Liver (tissue), 8 donors: ENCODE measurements at regions not wholly inside any gene's neighbourhood (a gene's known extent, or its start where the extent isn't known, plus 50 kb on each side); places are given as distances from the start of the nearest gene placed in this dataset.

Experiments
- DNase-seq: peaks from one replicate; pipeline ENCODE4 v3.0.0-alpha.2; 2017; ENCODE audit warnings: low spot score
- H3K27ac ChIP-seq, 2 donors: one replicate each; pipeline ENCODE4 v1.7.0; 2013; ENCODE audit warnings: inconsistent platforms in 2 of 2, low read length in 2 of 2, control low read depth in 1 of 2, low read depth in 1 of 2, mild to moderate bottlenecking in 1 of 2
- H3K27me3 ChIP-seq, 4 donors: one replicate each; pipeline versions ENCODE4 v1.6.1 to v1.7.0; 2013; ENCODE audit warnings: low read length in 3 of 4, inconsistent platforms in 1 of 4, mild to moderate bottlenecking in 1 of 4, moderate library complexity in 1 of 4; ENCODE audit not compliant: control insufficient read depth in 4 of 4, insufficient read depth in 4 of 4
- H3K36me3 ChIP-seq, 4 donors: one replicate each; pipeline versions ENCODE4 v1.6.1 to v1.7.0; 2013; ENCODE audit warnings: low read length in 3 of 4, mild to moderate bottlenecking in 3 of 4, low read depth in 1 of 4, moderate library complexity in 1 of 4; ENCODE audit not compliant: control insufficient read depth in 4 of 4, insufficient read depth in 3 of 4
- H3K4me1 ChIP-seq, 4 donors: one replicate each; pipeline versions ENCODE4 v1.6.1 to v1.7.0; 2013; ENCODE audit warnings: low read length in 3 of 4, mild to moderate bottlenecking in 3 of 4, moderate library complexity in 1 of 4; ENCODE audit not compliant: control insufficient read depth in 4 of 4, insufficient read depth in 4 of 4
- H3K4me3 ChIP-seq, 3 donors: one replicate each; pipeline versions ENCODE4 v1.6.1 to v1.7.0; 2013; ENCODE audit warnings: low read length in 3 of 3, control low read depth in 1 of 3, low read depth in 1 of 3, mild to moderate bottlenecking in 1 of 3
- H3K9ac ChIP-seq, 2 donors: one replicate each; pipeline ENCODE4 v1.7.0; 2013; ENCODE audit warnings: low read length in 2 of 2, mild to moderate bottlenecking in 2 of 2, moderate library complexity in 2 of 2, control low read depth in 1 of 2, low read depth in 1 of 2
- H3K9me3 ChIP-seq, 4 donors: one replicate each; pipeline versions ENCODE4 v1.6.1 to v1.7.0; 2013; ENCODE audit warnings: low read length in 3 of 4; ENCODE audit not compliant: control insufficient read depth in 4 of 4
- ATF3 ChIP-seq: IDR thresholded peaks from 2 replicates; pipeline ENCODE4 v1.6.1; 2016; ENCODE audit warnings: antibody characterized with exemption
- CTCF ChIP-seq: fragments of 150-350 bp; IDR thresholded peaks from 2 replicates; pipeline ENCODE4 v1.5.1; 2017; ENCODE audit warnings: improper control_type of control experiment, low read depth, low read length; ENCODE audit not compliant: missing input control
- EGR1 ChIP-seq, 2 donors: IDR thresholded peaks; 2 replicates each; pipeline ENCODE4 v1.6.1; 2016 to 2018; ENCODE audit warnings: antibody characterized with exemption in 2 of 2, low read depth in 2 of 2
- FOXA1 ChIP-seq: IDR thresholded peaks from 2 replicates; pipeline ENCODE4 v1.6.1; 2016; ENCODE audit warnings: antibody characterized with exemption
- FOXA2 ChIP-seq: IDR thresholded peaks from 2 replicates; pipeline ENCODE4 v1.6.1; 2016; ENCODE audit warnings: antibody characterized with exemption
- GABPA ChIP-seq, 2 donors: IDR thresholded peaks in 1 of 2; conservative IDR thresholded peaks in 1 of 2; 2 replicates each; pipeline ENCODE4 v1.6.1; 2016; ENCODE audit warnings: antibody characterized with exemption in 2 of 2, mild to moderate bottlenecking in 1 of 2, moderate library complexity in 1 of 2
- HNF4A ChIP-seq, 2 donors: conservative IDR thresholded peaks; 2 replicates each; pipeline ENCODE4 v1.6.1; 2016; ENCODE audit warnings: antibody characterized with exemption in 2 of 2, mild to moderate bottlenecking in 2 of 2
- HNF4G ChIP-seq: IDR thresholded peaks from 2 replicates; pipeline ENCODE4 v1.6.1; 2016; ENCODE audit warnings: antibody characterized with exemption
- JUND ChIP-seq, 2 donors: IDR thresholded peaks; 2 replicates each; pipeline ENCODE4 v1.6.1; 2016; ENCODE audit warnings: antibody characterized with exemption in 2 of 2
- MAX ChIP-seq: IDR thresholded peaks from 2 replicates; pipeline ENCODE4 v1.6.1; 2016; ENCODE audit warnings: antibody characterized with exemption
- NR2F2 ChIP-seq: IDR thresholded peaks from 2 replicates; pipeline ENCODE4 v1.6.1; 2016; ENCODE audit warnings: antibody characterized with exemption
- RAD21 ChIP-seq, 2 donors: IDR thresholded peaks; 2 replicates each; pipeline ENCODE4 v1.6.1; 2016; ENCODE audit warnings: antibody characterized with exemption in 2 of 2, mild to moderate bottlenecking in 2 of 2
- REST ChIP-seq: IDR thresholded peaks from 2 replicates; pipeline ENCODE4 v1.6.1; 2016; ENCODE audit warnings: antibody characterized with exemption, mild to moderate bottlenecking
- RXRA ChIP-seq, 2 donors: IDR thresholded peaks; 2 replicates each; pipeline ENCODE4 v1.6.1; 2017 to 2018; ENCODE audit warnings: antibody characterized with exemption in 2 of 2, mild to moderate bottlenecking in 1 of 2
- SP1 ChIP-seq: IDR thresholded peaks from 2 replicates; pipeline ENCODE4 v1.6.1; 2018; ENCODE audit warnings: antibody characterized with exemption, mild to moderate bottlenecking
- TAF1 ChIP-seq: conservative IDR thresholded peaks from 2 replicates; pipeline ENCODE4 v1.6.1; 2016; ENCODE audit warnings: antibody characterized with exemption, mild to moderate bottlenecking
- YY1 ChIP-seq: IDR thresholded peaks from 2 replicates; pipeline ENCODE4 v1.6.1; 2016; ENCODE audit warnings: antibody characterized with exemption, mild to moderate bottlenecking
- ZBTB33 ChIP-seq: IDR thresholded peaks from 2 replicates; pipeline ENCODE4 v1.6.1; 2016; ENCODE audit warnings: antibody characterized with exemption
- whole genome bisulfite sequencing: extraction: QIAGEN DNeasy Blood & Tissue Kit; methylation state at CpG from one replicate; pipeline ENCODE4 v1.1.7; 2013; 5-methylcytosine and 5-hydroxymethylcytosine counted together
- donor health status: healthy.
- donor health status: healthy.
- donor health status: healthy.
- donor health status: healthy.
- donor health status: healthy.

- Histone ChIP-seq H3K27ac (no peak overlapping the region), H3K4me1 (no peaks in the 10 kb centered on the region), H3K4me3 (no peak overlapping the region), H3K36me3 (no peaks in the 10 kb centered on the region), H3K9ac (no peak overlapping the region), H3K9me3 (no peaks in the 10 kb centered on the region), H3K27me3 (no peaks in the 10 kb centered on the region)
- no peak for TF ChIP-seq FOXA1
- no peak for TF ChIP-seq HNF4G
- TF ChIP-seq JUND (IDR thresholded peaks at IDR 0.05): no peak
- TF ChIP-seq TAF1: no peak
- no peak for TF ChIP-seq CTCF
- no peak for TF ChIP-seq HNF4A (conservative IDR thresholded peaks at IDR 0.05)
- TF ChIP-seq RXRA (IDR thresholded peaks at IDR 0.05): no peak
- no peak for TF ChIP-seq MAX
- no peak for TF ChIP-seq ZBTB33
- no peak for TF ChIP-seq ATF3
- no peak for TF ChIP-seq GABPA (IDR thresholded peaks at IDR 0.05 in 1 of 2, conservative IDR thresholded peaks at IDR 0.05 in 1 of 2)
- TF ChIP-seq FOXA2: no peak
- no peak for TF ChIP-seq REST
- no peak for TF ChIP-seq RAD21 (IDR thresholded peaks at IDR 0.05)
- TF ChIP-seq YY1: no peak
- TF ChIP-seq SP1: no peak
- TF ChIP-seq EGR1 (IDR thresholded peaks at IDR 0.05; ENCODE audit: low read depth in 2 of 2): no peak
- TF ChIP-seq NR2F2: no peak
- WGBS: 74% methylated on average over 2 of the region's 2 CpGs
- no peak for DNase-seq
Measured at GRCh38 chrX:36577006-36577405, 431.2 kb upstream of the FAM47C start.

- Histone ChIP-seq H3K27ac (no peak overlapping the region), H3K9me3 (no peaks in the 10 kb centered on the region), H3K27me3 (no peaks in the 10 kb centered on the region), H3K36me3 (no peaks in the 10 kb centered on the region), H3K4me3 (no peak overlapping the region), H3K4me1 (no peaks in the 10 kb centered on the region), H3K9ac (no peak overlapping the region)
- TF ChIP-seq ATF3: no peak
- TF ChIP-seq FOXA1: no peak
- no peak for TF ChIP-seq NR2F2
- no peak for TF ChIP-seq SP1
- TF ChIP-seq ZBTB33: no peak
- TF ChIP-seq RAD21 (IDR thresholded peaks at IDR 0.05): no peak
- TF ChIP-seq GABPA (IDR thresholded peaks at IDR 0.05 in 1 of 2, conservative IDR thresholded peaks at IDR 0.05 in 1 of 2): no peak
- TF ChIP-seq TAF1: no peak
- no peak for TF ChIP-seq HNF4G
- TF ChIP-seq FOXA2: no peak
- TF ChIP-seq EGR1 (IDR thresholded peaks at IDR 0.05; ENCODE audit: low read depth in 2 of 2): no peak
- no peak for TF ChIP-seq REST
- WGBS: 80% methylated on average over 4 of the region's 4 CpGs
- DNase-seq: no peak
Measured at GRCh38 chrX:36581030-36581429, 427.1 kb upstream of the FAM47C start.
